ENCODE measurements at regions not wholly inside any gene's neighbourhood (a gene's known extent, or its start where the extent isn't known, plus 50 kb on each side); places are given as distances from the start of the nearest gene placed in this dataset.
A peak's percentile ranks its signal among the peaks of the same experiment; 100 is the strongest.

DNA sequence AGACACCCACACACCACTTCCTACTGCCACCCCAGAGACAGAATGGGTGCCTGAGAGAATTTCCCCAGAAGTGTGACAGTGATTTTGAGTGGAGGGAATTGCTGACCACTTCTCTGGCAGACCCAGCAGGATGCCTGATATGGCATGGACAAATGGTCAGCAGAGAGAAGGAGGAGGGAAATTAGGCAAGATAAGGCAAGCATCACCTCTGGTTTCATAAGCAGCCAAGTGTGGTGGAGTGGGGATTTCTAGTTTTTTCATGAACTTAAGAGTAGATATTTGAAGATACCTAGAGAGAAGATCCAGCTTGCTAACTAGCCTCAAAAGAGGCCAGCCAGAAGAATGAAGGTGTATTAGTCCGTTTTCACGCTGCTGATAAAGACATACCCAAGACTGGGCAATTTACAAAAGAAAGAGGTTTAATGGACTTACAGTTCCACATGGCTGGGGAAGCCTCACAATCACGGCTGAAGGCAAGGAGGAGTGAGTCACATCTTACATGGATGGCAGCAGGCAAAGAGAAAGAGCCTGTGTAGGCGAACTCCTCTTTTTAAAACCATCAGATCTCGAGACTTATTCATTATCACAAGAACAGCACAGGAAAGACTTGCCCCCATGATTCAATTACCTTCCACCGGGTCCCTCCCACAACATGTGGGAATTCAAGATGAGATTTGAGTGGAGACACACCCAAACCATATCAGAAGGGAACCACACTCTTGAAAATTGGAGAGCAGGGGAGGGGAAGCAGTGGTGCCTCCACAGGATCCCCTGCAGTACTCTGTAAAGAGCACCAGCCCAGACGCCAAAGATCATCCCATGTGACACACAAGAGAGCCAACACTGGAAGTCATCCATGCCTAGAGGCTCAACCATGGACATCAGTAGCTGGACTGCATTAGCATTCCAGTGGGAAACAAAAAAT lies 64.2 kb downstream of the RBM43 start:
- no peak overlapping the region for H3K4me3 ChIP-seq (ENCODE audit: low read depth, low read length)
- TF ChIP-seq, protein P1, sequence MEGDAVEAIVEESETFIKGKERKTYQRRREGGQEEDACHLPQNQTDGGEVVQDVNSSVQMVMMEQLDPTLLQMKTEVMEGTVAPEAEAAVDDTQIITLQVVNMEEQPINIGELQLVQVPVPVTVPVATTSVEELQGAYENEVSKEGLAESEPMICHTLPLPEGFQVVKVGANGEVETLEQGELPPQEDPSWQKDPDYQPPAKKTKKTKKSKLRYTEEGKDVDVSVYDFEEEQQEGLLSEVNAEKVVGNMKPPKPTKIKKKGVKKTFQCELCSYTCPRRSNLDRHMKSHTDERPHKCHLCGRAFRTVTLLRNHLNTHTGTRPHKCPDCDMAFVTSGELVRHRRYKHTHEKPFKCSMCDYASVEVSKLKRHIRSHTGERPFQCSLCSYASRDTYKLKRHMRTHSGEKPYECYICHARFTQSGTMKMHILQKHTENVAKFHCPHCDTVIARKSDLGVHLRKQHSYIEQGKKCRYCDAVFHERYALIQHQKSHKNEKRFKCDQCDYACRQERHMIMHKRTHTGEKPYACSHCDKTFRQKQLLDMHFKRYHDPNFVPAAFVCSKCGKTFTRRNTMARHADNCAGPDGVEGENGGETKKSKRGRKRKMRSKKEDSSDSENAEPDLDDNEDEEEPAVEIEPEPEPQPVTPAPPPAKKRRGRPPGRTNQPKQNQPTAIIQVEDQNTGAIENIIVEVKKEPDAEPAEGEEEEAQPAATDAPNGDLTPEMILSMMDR (IDR thresholded peaks at IDR 0.05; ENCODE audit: low read depth, low read length, missing control alignments), result no peak
- peak; percentile 7 for DNase-seq (ENCODE audit: low read depth)

DNA sequence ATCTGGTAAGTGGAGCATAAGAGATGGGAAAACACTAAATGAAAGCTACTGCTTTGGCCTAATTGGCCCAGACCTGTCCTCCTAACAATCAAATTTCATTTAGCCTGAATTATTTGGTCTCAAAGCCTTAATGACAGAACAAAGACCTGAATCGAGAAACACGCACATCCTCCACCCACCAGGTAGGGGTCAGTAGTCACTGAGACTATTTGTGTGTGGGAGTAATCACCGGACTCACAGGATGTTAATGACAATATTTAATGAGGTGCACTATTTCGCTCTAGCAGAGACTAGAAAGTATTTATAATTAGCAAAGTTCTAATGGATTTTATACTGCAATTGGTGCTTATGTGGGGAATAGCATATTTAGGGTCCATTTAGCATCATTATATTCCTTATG lies 68.1 kb downstream of the RBM43 start:
- no peak overlapping the region for H3K4me3 ChIP-seq (ENCODE audit: low read depth, low read length)
- DNase-seq (ENCODE audit: low read depth), result no peak
- TF ChIP-seq, protein P1 (IDR thresholded peaks at IDR 0.05; ENCODE audit: low read depth, low read length, missing control alignments), result no peak

DNA sequence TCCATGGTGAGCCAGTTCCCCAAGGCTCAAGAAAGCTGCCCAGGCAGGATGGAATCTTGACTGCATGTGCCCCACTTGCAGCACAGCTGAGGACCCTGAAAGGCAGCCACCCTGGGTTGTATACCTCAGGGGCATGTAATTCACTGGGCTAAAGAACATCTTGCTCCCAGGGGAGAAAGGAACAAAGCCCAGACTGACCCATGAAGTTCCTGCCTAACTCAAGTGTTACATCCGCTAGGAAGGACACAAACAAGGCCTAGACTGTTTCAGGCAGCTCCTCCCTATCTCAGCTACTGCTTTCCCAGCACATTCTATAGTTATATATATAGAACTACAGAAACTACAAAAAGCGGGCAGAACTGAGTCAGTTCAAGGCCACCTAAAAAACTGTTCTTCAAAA lies 69.0 kb downstream of the RBM43 start:
- TF ChIP-seq, protein P1 (IDR thresholded peaks at IDR 0.05; ENCODE audit: low read depth, low read length, missing control alignments), result no peak
- DNase-seq (ENCODE audit: low read depth), result no peak
- H3K4me3 ChIP-seq (ENCODE audit: low read depth, low read length), result no peak overlapping the region

DNA sequence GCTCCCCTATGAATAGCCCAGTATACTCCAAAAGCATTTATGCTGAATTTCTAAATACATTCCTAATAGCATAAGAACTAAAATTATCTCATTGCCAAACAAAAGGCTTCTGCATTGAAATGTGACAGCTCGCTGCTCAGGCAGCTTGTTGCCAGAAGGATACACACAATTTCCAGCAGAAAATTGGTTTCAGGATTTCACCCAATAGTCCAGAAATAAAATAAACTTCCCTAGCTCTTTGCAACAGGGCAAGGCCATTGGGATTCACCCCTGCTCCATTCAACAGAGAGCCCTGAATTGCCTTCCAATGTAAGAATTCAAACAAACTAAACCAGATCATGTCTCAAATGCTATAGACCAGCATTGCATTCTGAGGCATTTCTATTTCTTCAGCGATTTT lies 70.7 kb downstream of the RBM43 start:
- TF ChIP-seq, protein P1 (IDR thresholded peaks at IDR 0.05; ENCODE audit: low read depth, low read length, missing control alignments), result no peak
- H3K4me3 ChIP-seq (ENCODE audit: low read depth, low read length), result no peak overlapping the region

DNA sequence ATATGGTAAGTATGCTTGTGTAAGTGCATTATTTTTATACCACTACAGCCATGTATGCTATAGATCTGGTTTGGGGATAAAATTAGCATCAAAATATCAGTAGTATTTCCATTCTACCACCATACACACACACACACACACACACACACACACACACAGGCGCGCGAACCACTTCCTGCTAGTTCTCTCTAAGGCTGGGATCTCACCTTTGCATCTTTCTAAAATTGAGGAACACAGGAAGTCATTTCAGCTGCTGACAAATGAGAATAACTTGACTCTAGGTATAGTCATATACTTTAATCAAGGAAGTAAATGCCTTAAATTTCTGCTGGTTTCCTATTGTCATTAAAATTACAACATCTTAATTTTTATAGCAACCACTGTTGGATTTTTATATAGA lies 72.5 kb downstream of the RBM43 start:
- no peak overlapping the region for H3K4me3 ChIP-seq (ENCODE audit: low read depth, low read length)
- TF ChIP-seq, protein P1 (IDR thresholded peaks at IDR 0.05; ENCODE audit: low read depth, low read length, missing control alignments), result no peak

More for the DNA sequence above, 70.7 kb downstream of the RBM43 start:
- DNase-seq (ENCODE audit: low read depth), result no peak

DNA sequence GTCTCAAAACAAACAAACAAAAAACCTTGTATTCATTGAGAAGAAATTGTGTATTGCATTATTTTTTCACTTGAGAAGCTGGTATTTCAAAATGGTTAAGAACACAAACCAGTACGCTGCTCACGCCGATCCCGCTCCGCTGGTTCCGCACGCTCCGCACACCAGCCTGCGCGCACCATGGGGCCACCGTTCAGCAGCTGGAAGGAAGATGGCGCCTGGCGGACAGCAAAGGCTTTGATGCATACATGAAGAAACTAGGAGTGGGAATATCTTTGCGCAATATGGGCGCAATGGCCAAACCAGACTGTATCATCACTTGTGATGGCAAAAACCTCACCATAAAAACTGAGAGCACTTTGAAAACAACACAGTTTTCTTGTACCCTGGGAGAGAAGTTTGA lies 75.7 kb downstream of the RBM43 start:
- DNase-seq (ENCODE audit: low read depth), result no peak
- TF ChIP-seq, protein P1 (IDR thresholded peaks at IDR 0.05; ENCODE audit: low read depth, low read length, missing control alignments), result no peak
- no peak overlapping the region for H3K4me3 ChIP-seq (ENCODE audit: low read depth, low read length)

More for the DNA sequence above, 72.5 kb downstream of the RBM43 start:
- DNase-seq (ENCODE audit: low read depth), result no peak

All from GM12864 (cell line).